Spleen (tissue), 7 donors: ENCODE measurements at regions not wholly inside any gene's neighbourhood (a gene's known extent, or its start where the extent isn't known, plus 50 kb on each side); places are given as distances from the start of the nearest gene placed in this dataset.

ENCODE experiments used
- CTCF ChIP-seq, 11 experiments: fragments of 200-600 bp in 7 of 11; fragments of 450-650 bp in 4 of 11; sonication (generic) in 4 of 11; IDR thresholded peaks in 8 of 11; conservative IDR thresholded peaks in 3 of 11; 1 replicate in 7 of 11; 2 replicates in 4 of 11; pipeline versions ENCODE4 v1.4.0 to v1.8.0; 2016 to 2021; ENCODE audit warnings: antibody characterized with exemption in 11 of 11, inconsistent platforms in 4 of 11, mild to moderate bottlenecking in 1 of 11
- POLR2A ChIP-seq, 3 donors: fragments of 450-650 bp; IDR thresholded peaks; one replicate each; pipeline ENCODE4 v1.5.1; 2017; ENCODE audit warnings: antibody characterized with exemption in 3 of 3, mild to moderate bottlenecking in 1 of 3
- donor health status: DM: no; HTN: no; CAD: no; lungs with moderate emphysema.
- donor health status: DM: no; HTN: no; CAD: no.
- donor health status: DM: no; HTN: no; CAD: no.

- no peak for TF ChIP-seq POLR2A (IDR thresholded peaks at IDR 0.05)
- no peak for TF ChIP-seq CTCF (IDR thresholded peaks at IDR 0.05 in 8 of 11, conservative IDR thresholded peaks at IDR 0.05 in 3 of 11)
Measured at GRCh38 chr7:1372063-1372462, 87.2 kb downstream of the MICALL2 start.
